Astrocyte (in vitro differentiated cells and primary cell): ENCODE measurements at regions not wholly inside any gene's neighbourhood (a gene's known extent, or its start where the extent isn't known, plus 50 kb on each side); places are given as distances from the start of the nearest gene placed in this dataset.
A peak's percentile ranks its signal among the peaks of the same experiment; 100 is the strongest.

Experiments used
- DNase-seq: peaks from one replicate; pipeline ENCODE4 v3.0.0-alpha.2; 2010; ENCODE audit warnings: low read depth
- FAIRE-seq: peaks from 2 replicates; lab custom pipeline; 2011; peaks lifted over from hg19 to GRCh38; lab: Jason Lieb, UNC
- H2AFZ ChIP-seq: 2 replicates; pipeline ENCODE4 v1.6.0; 2012; ENCODE audit warnings: low read depth, low read length, inconsistent platforms
- H3K27ac ChIP-seq: 2 replicates; pipeline ENCODE4 v1.5.1; 2011; ENCODE audit warnings: low read depth, low read length, inconsistent platforms
- H3K27me3 ChIP-seq: 2 replicates; pipeline ENCODE4 v1.6.0; 2011; ENCODE audit warnings: low read length, inconsistent platforms; ENCODE audit not compliant: insufficient read depth
- H3K36me3 ChIP-seq: 2 replicates; pipeline ENCODE4 v1.5.1; 2011; ENCODE audit warnings: low read length, inconsistent platforms; ENCODE audit not compliant: insufficient read depth
- H3K4me1 ChIP-seq: 2 replicates; pipeline ENCODE4 v1.5.1; 2011; ENCODE audit warnings: low read length, inconsistent platforms; ENCODE audit not compliant: insufficient read depth
- H3K4me2 ChIP-seq: 2 replicates; pipeline ENCODE4 v1.6.0; 2012; ENCODE audit warnings: low read length, inconsistent platforms
- H3K4me3 ChIP-seq: 2 replicates; pipeline ENCODE4 v1.5.1; 2011; ENCODE audit warnings: low read depth, mild to moderate bottlenecking, low read length, inconsistent platforms; ENCODE audit not compliant: insufficient read depth
- H3K79me2 ChIP-seq: 2 replicates; pipeline ENCODE4 v1.6.0; 2012; ENCODE audit warnings: mild to moderate bottlenecking, low read length, inconsistent platforms; ENCODE audit not compliant: insufficient read depth
- H3K9ac ChIP-seq: 2 replicates; pipeline ENCODE4 v1.6.0; 2012; ENCODE audit warnings: mild to moderate bottlenecking, low read length, inconsistent platforms
- H3K9me3 ChIP-seq: 2 replicates; pipeline ENCODE4 v1.5.1; 2012; ENCODE audit warnings: low read depth, mild to moderate bottlenecking, low read length, inconsistent platforms; ENCODE audit not compliant: insufficient read depth
- H4K20me1 ChIP-seq: 2 replicates; pipeline ENCODE4 v1.6.0; 2012; ENCODE audit warnings: low read length, inconsistent platforms; ENCODE audit not compliant: insufficient read depth
- H3K27ac Mint-ChIP-seq: one replicate; pipeline ENCODE4 v1.8.0; 2021; ENCODE audit warnings: mild to moderate bottlenecking, mixed read lengths; ENCODE audit not compliant: unreplicated experiment
- H3K27me3 Mint-ChIP-seq: one replicate; pipeline ENCODE4 v1.8.0; 2021; ENCODE audit warnings: low read depth, mixed read lengths; ENCODE audit not compliant: unreplicated experiment
- H3K36me3 Mint-ChIP-seq: one replicate; pipeline ENCODE4 v1.8.0; 2021; ENCODE audit warnings: low read depth, mixed read lengths; ENCODE audit not compliant: unreplicated experiment
- H3K4me1 Mint-ChIP-seq: one replicate; pipeline ENCODE4 v1.8.0; 2021; ENCODE audit warnings: low read depth, mixed read lengths; ENCODE audit not compliant: unreplicated experiment
- H3K4me3 Mint-ChIP-seq: one replicate; pipeline ENCODE4 v1.8.0; 2021; ENCODE audit warnings: mild to moderate bottlenecking, moderate library complexity, mixed read lengths; ENCODE audit not compliant: unreplicated experiment
- H3K9me3 Mint-ChIP-seq: one replicate; pipeline ENCODE4 v1.8.0; 2021; ENCODE audit warnings: mild to moderate bottlenecking, mixed read lengths; ENCODE audit not compliant: unreplicated experiment
- CTCF ChIP-seq: IDR thresholded peaks from 2 replicates; pipeline ENCODE4 v1.5.1; 2011; ENCODE audit warnings: low read depth, mild to moderate bottlenecking, inconsistent platforms, low read length, moderate library complexity; ENCODE audit not compliant: insufficient read depth
- EZH2 ChIP-seq: IDR thresholded peaks from 2 replicates; pipeline ENCODE4 v1.6.1; 2012; ENCODE audit warnings: mild to moderate bottlenecking, low read length, inconsistent platforms; ENCODE audit not compliant: insufficient read depth

GRCh38 chr17:74125156-74125555, 78.3 kb upstream of the RPL38 start:
- Histone ChIP-seq H3K4me2 (no peak overlapping the region), H4K20me1 (no peaks in the 10 kb centered on the region), H3K79me2 (no peaks in the 10 kb centered on the region), H2AFZ (no peak overlapping the region), H3K27me3 (peaks cover 2% of the 10 kb centered on the region), H3K9ac (no peak overlapping the region), H3K27ac (no peak overlapping the region), H3K4me3 (no peak overlapping the region), H3K36me3 (no peaks in the 10 kb centered on the region), H3K9me3 (no peaks in the 10 kb centered on the region), H3K4me1 (peaks cover 3% of the 10 kb centered on the region)
- TF ChIP-seq CTCF (no peak), EZH2 (no peak)
- Mint-ChIP-seq H3K27ac (no peak overlapping the region), H3K4me1 (peaks cover 10% of the 10 kb centered on the region), H3K36me3 (peaks cover 3% of the 10 kb centered on the region), H3K4me3 (no peak overlapping the region), H3K27me3 (peaks cover 26% of the 10 kb centered on the region), H3K9me3 (peaks cover 2% of the 10 kb centered on the region)
- FAIRE-seq: no peak
- DNase-seq: no peak

- peaks cover 23% of the 10 kb centered on the region for H3K27me3 Mint-ChIP-seq
- Histone ChIP-seq H3K4me1 (peaks cover 3% of the 10 kb centered on the region), H4K20me1 (no peaks in the 10 kb centered on the region), H3K9me3 (no peaks in the 10 kb centered on the region), H3K27me3 (peaks cover 2% of the 10 kb centered on the region), H3K9ac (no peak overlapping the region), H3K4me3 (no peak overlapping the region), H3K36me3 (no peaks in the 10 kb centered on the region), H3K79me2 (no peaks in the 10 kb centered on the region), H2AFZ (no peak overlapping the region), H3K27ac (no peak overlapping the region), H3K4me2 (no peak overlapping the region)
- H3K4me3 Mint-ChIP-seq: no peak overlapping the region
- no peak overlapping the region for H3K27ac Mint-ChIP-seq
- peaks cover 1% of the 10 kb centered on the region for H3K36me3 Mint-ChIP-seq
- H3K9me3 Mint-ChIP-seq: no peaks in the 10 kb centered on the region
- no peak for FAIRE-seq
- DNase-seq: no peak
- H3K4me1 Mint-ChIP-seq: peaks cover 10% of the 10 kb centered on the region
- TF ChIP-seq CTCF (no peak), EZH2 (no peak)
These were observed 77.1 kb upstream of the RPL38 start for GRCh38 chr17:74126179-74126900.

GRCh38 chr17:74126959-74127358, 76.5 kb upstream of the RPL38 start:
- peaks cover 10% of the 10 kb centered on the region for H3K4me1 Mint-ChIP-seq
- Histone ChIP-seq H2AFZ (no peak overlapping the region), H3K4me2 (no peak overlapping the region), H3K36me3 (no peaks in the 10 kb centered on the region), H3K4me3 (no peak overlapping the region), H3K9ac (no peak overlapping the region), H3K79me2 (no peaks in the 10 kb centered on the region), H4K20me1 (no peaks in the 10 kb centered on the region), H3K27me3 (peaks cover 2% of the 10 kb centered on the region), H3K9me3 (no peaks in the 10 kb centered on the region), H3K27ac (no peak overlapping the region), H3K4me1 (peaks cover 3% of the 10 kb centered on the region)
- H3K27me3 Mint-ChIP-seq: peaks cover 25% of the 10 kb centered on the region
- H3K4me3 Mint-ChIP-seq: no peak overlapping the region
- H3K36me3 Mint-ChIP-seq: no peaks in the 10 kb centered on the region
- H3K9me3 Mint-ChIP-seq: peaks cover under 1% of the 10 kb centered on the region
- FAIRE-seq (no peak), DNase-seq (no peak)
- TF ChIP-seq CTCF (no peak), EZH2 (no peak)
- H3K27ac Mint-ChIP-seq: peak overlapping the region; percentile 62
